ENCODE measurements at regions not wholly inside any gene's neighbourhood (a gene's known extent, or its start where the extent isn't known, plus 50 kb on each side); places are given as distances from the start of the nearest gene placed in this dataset.
"Not testable (repeated sequence)": the region's sequence is repeated elsewhere in the genome, so short reads cannot be mapped to it uniquely, and the experiment has no call there.

GRCh38 chr6:57708061-57708460 lies 390.6 kb downstream of the PRIM2 start:
- H3K4me3 Mint-ChIP-seq; H3K36me3 Mint-ChIP-seq (ENCODE audit: low read depth); H3K27ac Mint-ChIP-seq; H3K4me1 Mint-ChIP-seq; H3K9me3 Mint-ChIP-seq; H3K27me3 Mint-ChIP-seq; POLR2A ChIA-PET; CTCF ChIA-PET; ATAC-seq (ENCODE audit: low read depth); intact Hi-C loops (cut with micrococcal nuclease); DNase-seq: not testable (repeated sequence)

- H3K4me3 Mint-ChIP-seq; H3K4me1 Mint-ChIP-seq; H3K27ac Mint-ChIP-seq; CTCF ChIA-PET; DNase-seq; ATAC-seq (ENCODE audit: low read depth); intact Hi-C loops (cut with micrococcal nuclease); H3K9me3 Mint-ChIP-seq; H3K36me3 Mint-ChIP-seq (ENCODE audit: low read depth); H3K27me3 Mint-ChIP-seq; POLR2A ChIA-PET: not testable (repeated sequence)
Observed at GRCh38 chr6:57722546-57722945, 405.1 kb downstream of the PRIM2 start.

GRCh38 chr6:57723815-57724401 lies 406.5 kb downstream of the PRIM2 start:
- H3K4me3 Mint-ChIP-seq; POLR2A ChIA-PET; ATAC-seq (ENCODE audit: low read depth); H3K4me1 Mint-ChIP-seq; H3K27me3 Mint-ChIP-seq; CTCF ChIA-PET; intact Hi-C loops (cut with micrococcal nuclease); H3K9me3 Mint-ChIP-seq; H3K36me3 Mint-ChIP-seq (ENCODE audit: low read depth); DNase-seq; H3K27ac Mint-ChIP-seq: not testable (repeated sequence)

- H3K36me3 Mint-ChIP-seq (ENCODE audit: low read depth); H3K4me1 Mint-ChIP-seq; H3K4me3 Mint-ChIP-seq; intact Hi-C loops (cut with micrococcal nuclease); ATAC-seq (ENCODE audit: low read depth); POLR2A ChIA-PET; DNase-seq; CTCF ChIA-PET; H3K27ac Mint-ChIP-seq; H3K27me3 Mint-ChIP-seq; H3K9me3 Mint-ChIP-seq: not testable (repeated sequence)
Observed at GRCh38 chr6:57729407-57729806, 412.0 kb downstream of the PRIM2 start.

GRCh38 chr6:57730726-57731125 lies 413.3 kb downstream of the PRIM2 start:
- POLR2A ChIA-PET; H3K4me1 Mint-ChIP-seq; H3K4me3 Mint-ChIP-seq; intact Hi-C loops (cut with micrococcal nuclease); DNase-seq; ATAC-seq (ENCODE audit: low read depth); H3K9me3 Mint-ChIP-seq; H3K36me3 Mint-ChIP-seq (ENCODE audit: low read depth); H3K27ac Mint-ChIP-seq; CTCF ChIA-PET; H3K27me3 Mint-ChIP-seq: not testable (repeated sequence)

GRCh38 chr6:57747716-57748115 lies 430.3 kb downstream of the PRIM2 start:
- H3K27me3 Mint-ChIP-seq; ATAC-seq (ENCODE audit: low read depth); intact Hi-C loops (cut with micrococcal nuclease); H3K4me3 Mint-ChIP-seq; CTCF ChIA-PET; POLR2A ChIA-PET; H3K36me3 Mint-ChIP-seq (ENCODE audit: low read depth); DNase-seq; H3K9me3 Mint-ChIP-seq; H3K4me1 Mint-ChIP-seq; H3K27ac Mint-ChIP-seq: not testable (repeated sequence)

- CTCF ChIA-PET; POLR2A ChIA-PET; DNase-seq; H3K9me3 Mint-ChIP-seq; H3K27ac Mint-ChIP-seq; ATAC-seq (ENCODE audit: low read depth); H3K27me3 Mint-ChIP-seq; intact Hi-C loops (cut with micrococcal nuclease); H3K4me3 Mint-ChIP-seq; H3K36me3 Mint-ChIP-seq (ENCODE audit: low read depth); H3K4me1 Mint-ChIP-seq: not testable (repeated sequence)
Observed at GRCh38 chr6:57759850-57760249, 442.4 kb downstream of the PRIM2 start.

- H3K4me1 Mint-ChIP-seq; H3K27ac Mint-ChIP-seq; H3K36me3 Mint-ChIP-seq (ENCODE audit: low read depth); H3K4me3 Mint-ChIP-seq; intact Hi-C loops (cut with micrococcal nuclease); H3K9me3 Mint-ChIP-seq; ATAC-seq (ENCODE audit: low read depth); POLR2A ChIA-PET; CTCF ChIA-PET; DNase-seq: not testable (repeated sequence)
- H3K27me3 Mint-ChIP-seq = peaks cover 14% of the 10 kb centered on the region
Observed at GRCh38 chr6:57792720-57793397, 475.4 kb downstream of the PRIM2 start.

GRCh38 chr6:57793398-57793762 lies 475.9 kb downstream of the PRIM2 start:
- peaks cover 14% of the 10 kb centered on the region for H3K27me3 Mint-ChIP-seq
- H3K9me3 Mint-ChIP-seq; H3K4me1 Mint-ChIP-seq; DNase-seq; H3K4me3 Mint-ChIP-seq; CTCF ChIA-PET; ATAC-seq (ENCODE audit: low read depth); H3K27ac Mint-ChIP-seq; intact Hi-C loops (cut with micrococcal nuclease); H3K36me3 Mint-ChIP-seq (ENCODE audit: low read depth); POLR2A ChIA-PET: not testable (repeated sequence)

GRCh38 chr6:57799703-57800479 lies 482.5 kb downstream of the PRIM2 start:
- peaks cover 22% of the 10 kb centered on the region for H3K27me3 Mint-ChIP-seq
- H3K9me3 Mint-ChIP-seq; H3K4me3 Mint-ChIP-seq; ATAC-seq (ENCODE audit: low read depth); H3K27ac Mint-ChIP-seq; CTCF ChIA-PET; H3K36me3 Mint-ChIP-seq (ENCODE audit: low read depth); intact Hi-C loops (cut with micrococcal nuclease); DNase-seq; H3K4me1 Mint-ChIP-seq; POLR2A ChIA-PET: not testable (repeated sequence)

GRCh38 chr6:57808581-57808980 lies 491.2 kb downstream of the PRIM2 start:
- H3K36me3 Mint-ChIP-seq (ENCODE audit: low read depth); H3K4me1 Mint-ChIP-seq; intact Hi-C loops (cut with micrococcal nuclease); H3K4me3 Mint-ChIP-seq; CTCF ChIA-PET; ATAC-seq (ENCODE audit: low read depth); POLR2A ChIA-PET; DNase-seq; H3K9me3 Mint-ChIP-seq; H3K27ac Mint-ChIP-seq: not testable (repeated sequence)
- H3K27me3 Mint-ChIP-seq = peaks cover 40% of the 10 kb centered on the region

- CTCF ChIA-PET; H3K36me3 Mint-ChIP-seq (ENCODE audit: low read depth); H3K27ac Mint-ChIP-seq; DNase-seq; intact Hi-C loops (cut with micrococcal nuclease); ATAC-seq (ENCODE audit: low read depth); H3K4me3 Mint-ChIP-seq; H3K9me3 Mint-ChIP-seq; POLR2A ChIA-PET; H3K4me1 Mint-ChIP-seq: not testable (repeated sequence)
- peaks cover 43% of the 10 kb centered on the region for H3K27me3 Mint-ChIP-seq
Observed at GRCh38 chr6:57809454-57809853, 492.0 kb downstream of the PRIM2 start.
